ENCODE measurements at regions not wholly inside any gene's neighbourhood (a gene's known extent, or its start where the extent isn't known, plus 50 kb on each side); places are given as distances from the start of the nearest gene placed in this dataset.

DNA sequence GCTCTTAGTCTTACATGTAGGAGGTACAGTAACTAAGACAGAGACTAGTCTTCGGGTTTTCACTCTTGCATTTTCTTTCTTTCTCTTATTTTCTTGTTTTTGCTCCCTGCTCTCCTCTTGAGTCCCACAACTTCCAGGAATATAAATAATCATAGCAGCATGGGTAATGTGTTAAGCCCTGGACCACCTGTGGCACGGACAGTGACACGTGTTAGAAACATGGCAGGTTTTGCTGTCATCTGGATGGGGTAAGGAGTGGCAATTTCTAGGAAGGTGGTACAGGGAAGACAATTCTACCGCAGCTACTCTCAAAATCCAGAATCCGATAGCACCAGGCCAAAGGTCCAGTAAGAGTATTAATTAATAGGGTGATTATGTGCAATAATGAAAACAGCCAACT, 237.5 kb upstream of the FAM98A start:
- TF ChIP-seq, protein P1, sequence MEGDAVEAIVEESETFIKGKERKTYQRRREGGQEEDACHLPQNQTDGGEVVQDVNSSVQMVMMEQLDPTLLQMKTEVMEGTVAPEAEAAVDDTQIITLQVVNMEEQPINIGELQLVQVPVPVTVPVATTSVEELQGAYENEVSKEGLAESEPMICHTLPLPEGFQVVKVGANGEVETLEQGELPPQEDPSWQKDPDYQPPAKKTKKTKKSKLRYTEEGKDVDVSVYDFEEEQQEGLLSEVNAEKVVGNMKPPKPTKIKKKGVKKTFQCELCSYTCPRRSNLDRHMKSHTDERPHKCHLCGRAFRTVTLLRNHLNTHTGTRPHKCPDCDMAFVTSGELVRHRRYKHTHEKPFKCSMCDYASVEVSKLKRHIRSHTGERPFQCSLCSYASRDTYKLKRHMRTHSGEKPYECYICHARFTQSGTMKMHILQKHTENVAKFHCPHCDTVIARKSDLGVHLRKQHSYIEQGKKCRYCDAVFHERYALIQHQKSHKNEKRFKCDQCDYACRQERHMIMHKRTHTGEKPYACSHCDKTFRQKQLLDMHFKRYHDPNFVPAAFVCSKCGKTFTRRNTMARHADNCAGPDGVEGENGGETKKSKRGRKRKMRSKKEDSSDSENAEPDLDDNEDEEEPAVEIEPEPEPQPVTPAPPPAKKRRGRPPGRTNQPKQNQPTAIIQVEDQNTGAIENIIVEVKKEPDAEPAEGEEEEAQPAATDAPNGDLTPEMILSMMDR (IDR thresholded peaks at IDR 0.05), result no peak
- no peak for TF ChIP-seq POLR2A (IDR thresholded peaks at IDR 0.05)
